Activated T-cell treated with anti-CD3 and anti-CD28 coated beads, Interleukin-2, amount 50 U/mL, for 4 hours (primary cell): ENCODE measurements at regions not wholly inside any gene's neighbourhood (a gene's known extent, or its start where the extent isn't known, plus 50 kb on each side); places are given as distances from the start of the nearest gene placed in this dataset.

Source experiments
- ATAC-seq, 2 donors: fragments of 200-7000 bp; cut with Tn5 transposase; one replicate each; pipeline ENCODE4 v1.10.0; 2021
- DNase-seq: peaks from one replicate; pipeline ENCODE4 v3.0.0-alpha.2; 2020
- H3K27me3 Mint-ChIP-seq: one replicate; pipeline ENCODE4 v1.8.0; 2021; ENCODE audit warnings: low read depth, mixed read lengths
- H3K36me3 Mint-ChIP-seq: one replicate; pipeline ENCODE4 v1.8.0; 2022; ENCODE audit warnings: mixed read lengths; ENCODE audit not compliant: insufficient read depth
- H3K4me1 Mint-ChIP-seq: one replicate; pipeline ENCODE4 v1.8.0; 2021; ENCODE audit warnings: low read depth, mixed read lengths
- H3K4me3 Mint-ChIP-seq: one replicate; pipeline ENCODE4 v1.8.0; 2021; ENCODE audit warnings: mild to moderate bottlenecking, moderate library complexity, mixed read lengths
- H3K9me3 Mint-ChIP-seq: one replicate; pipeline ENCODE4 v1.8.0; 2021; ENCODE audit warnings: mixed read lengths

DNA sequence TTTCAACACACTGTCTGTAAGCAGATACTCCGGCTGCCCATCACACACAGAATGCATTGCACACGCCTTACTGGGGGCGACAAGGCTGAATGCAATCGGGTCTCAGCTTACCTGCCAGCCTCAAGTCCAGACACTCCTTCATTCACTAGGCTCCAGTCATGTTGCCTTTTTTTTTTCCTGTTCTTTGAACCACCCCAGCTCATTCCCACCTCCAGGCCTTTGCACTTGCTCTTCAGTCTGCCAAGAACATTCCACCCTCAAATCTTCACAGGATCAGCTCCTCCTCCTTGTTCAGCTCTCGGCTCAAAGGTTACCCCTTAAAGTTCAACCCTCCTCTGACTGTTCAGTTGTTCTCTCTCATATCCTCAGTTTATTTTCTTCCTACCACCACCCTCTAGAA is 181.9 kb upstream of the ESRRG start:
- DNase-seq (no peak), ATAC-seq (no peak)
- Mint-ChIP-seq H3K36me3 (no peaks in the 10 kb centered on the region), H3K9me3 (no peaks in the 10 kb centered on the region), H3K4me3 (no peak overlapping the region), H3K4me1 (no peaks in the 10 kb centered on the region), H3K27me3 (no peaks in the 10 kb centered on the region)

DNA sequence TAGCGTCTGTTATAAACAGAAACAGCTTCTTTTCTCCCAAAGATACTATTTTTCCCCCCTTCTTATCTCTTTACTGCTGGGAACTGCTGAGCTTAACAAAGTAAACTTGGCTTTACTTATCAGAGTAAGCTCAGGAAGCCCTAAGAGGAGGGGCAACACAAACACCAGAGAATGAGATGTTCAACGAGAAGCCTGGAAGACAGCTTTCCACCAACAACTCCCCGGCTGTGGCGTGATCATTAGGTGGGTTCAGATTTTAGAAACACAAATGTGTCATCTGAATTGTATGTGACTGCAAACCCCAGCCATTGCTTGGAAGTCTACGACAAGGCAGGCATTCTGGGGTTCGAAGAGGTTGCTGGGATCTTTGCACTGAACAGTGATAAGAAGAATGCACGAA is 181.2 kb upstream of the ESRRG start:
- Mint-ChIP-seq H3K36me3 (no peaks in the 10 kb centered on the region), H3K9me3 (no peaks in the 10 kb centered on the region), H3K4me1 (no peaks in the 10 kb centered on the region), H3K4me3 (no peak overlapping the region), H3K27me3 (no peaks in the 10 kb centered on the region)
- DNase-seq (no peak), ATAC-seq (no peak)

DNA sequence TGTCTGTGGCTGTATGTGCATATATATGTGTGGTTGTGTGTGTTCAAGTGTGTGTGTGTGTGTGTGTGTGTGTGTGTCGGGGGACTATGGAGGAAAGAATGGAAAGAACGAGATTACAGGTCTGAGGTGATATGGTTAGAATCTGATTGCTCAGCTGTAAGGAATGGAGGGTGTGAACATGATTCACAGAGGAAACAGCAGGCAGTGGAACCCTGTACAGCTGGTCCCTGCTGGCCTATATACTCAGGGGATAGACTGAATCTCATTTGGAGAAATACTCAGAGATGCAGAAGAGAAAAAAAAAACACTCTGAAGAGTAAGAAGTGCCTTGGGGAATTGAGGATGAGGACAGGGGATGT is 180.1 kb upstream of the ESRRG start:
- Mint-ChIP-seq H3K4me3 (no peak overlapping the region), H3K36me3 (no peaks in the 10 kb centered on the region), H3K27me3 (no peaks in the 10 kb centered on the region), H3K9me3 (no peaks in the 10 kb centered on the region), H3K4me1 (no peaks in the 10 kb centered on the region)
- DNase-seq, result no peak
- no peak for ATAC-seq

GRCh38 chr1:216902669-216903381 is 179.6 kb upstream of the ESRRG start:
- ATAC-seq (no peak), DNase-seq (no peak)
- Mint-ChIP-seq H3K36me3 (no peaks in the 10 kb centered on the region), H3K4me1 (no peaks in the 10 kb centered on the region), H3K27me3 (no peaks in the 10 kb centered on the region), H3K9me3 (no peaks in the 10 kb centered on the region), H3K4me3 (no peak overlapping the region)

DNA sequence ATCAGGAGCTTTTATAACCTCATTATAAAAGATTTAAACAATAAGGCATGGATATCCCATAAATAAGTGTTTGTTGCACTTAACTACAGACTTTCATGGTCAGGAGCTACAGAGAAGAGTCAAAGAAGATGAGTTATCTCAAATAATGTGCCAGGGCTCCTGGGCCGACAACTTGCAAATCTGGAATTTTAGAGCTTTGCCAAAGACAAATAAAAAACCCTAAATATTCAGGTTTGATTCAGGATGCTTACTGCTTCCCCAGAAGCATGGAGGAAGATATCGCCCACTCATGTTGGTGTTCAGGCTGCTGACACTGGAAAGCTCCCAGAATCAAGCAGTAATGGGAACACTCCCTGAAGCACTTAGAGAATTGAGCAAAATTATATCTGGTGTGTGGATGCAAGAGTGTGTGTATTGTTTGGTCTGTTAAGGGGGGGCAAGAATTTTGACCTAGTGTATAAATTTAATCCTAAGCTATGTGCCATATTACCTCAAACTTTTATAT is 176.9 kb upstream of the ESRRG start:
- no peaks in the 10 kb centered on the region for H3K4me1 Mint-ChIP-seq
- H3K9me3 Mint-ChIP-seq, result no peaks in the 10 kb centered on the region
- H3K36me3 Mint-ChIP-seq, result no peaks in the 10 kb centered on the region
- H3K27me3 Mint-ChIP-seq, result no peaks in the 10 kb centered on the region
- no peak for ATAC-seq
- no peak overlapping the region for H3K4me3 Mint-ChIP-seq
- DNase-seq, result no peak

GRCh38 chr1:216898801-216899200 is 175.6 kb upstream of the ESRRG start:
- Mint-ChIP-seq H3K4me1 (no peaks in the 10 kb centered on the region), H3K4me3 (no peak overlapping the region), H3K9me3 (no peaks in the 10 kb centered on the region), H3K36me3 (no peaks in the 10 kb centered on the region), H3K27me3 (no peaks in the 10 kb centered on the region)
- DNase-seq (no peak), ATAC-seq (no peak)

DNA sequence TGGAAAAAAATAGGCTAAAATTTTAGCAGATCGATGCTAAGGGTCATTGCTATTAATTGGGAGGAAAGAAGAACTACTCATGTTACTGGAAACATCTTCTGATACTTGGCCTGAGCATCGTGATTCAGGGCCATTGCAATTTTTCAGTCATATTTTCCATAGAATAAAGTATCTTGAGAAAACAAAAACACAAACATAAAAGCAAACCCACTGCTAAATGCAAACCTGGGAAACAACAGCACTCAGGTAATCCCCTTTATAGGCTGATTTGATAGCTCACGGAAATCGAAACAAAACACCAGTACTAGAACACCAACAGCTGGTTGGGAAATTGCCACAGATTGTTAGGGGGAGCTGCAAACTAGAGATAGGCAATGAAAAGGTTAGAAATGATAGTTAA is 172.9 kb upstream of the ESRRG start:
- Mint-ChIP-seq H3K36me3 (no peaks in the 10 kb centered on the region), H3K27me3 (no peaks in the 10 kb centered on the region), H3K4me1 (no peaks in the 10 kb centered on the region), H3K4me3 (no peak overlapping the region), H3K9me3 (peaks cover 4% of the 10 kb centered on the region)
- DNase-seq, result no peak
- no peak for ATAC-seq

DNA sequence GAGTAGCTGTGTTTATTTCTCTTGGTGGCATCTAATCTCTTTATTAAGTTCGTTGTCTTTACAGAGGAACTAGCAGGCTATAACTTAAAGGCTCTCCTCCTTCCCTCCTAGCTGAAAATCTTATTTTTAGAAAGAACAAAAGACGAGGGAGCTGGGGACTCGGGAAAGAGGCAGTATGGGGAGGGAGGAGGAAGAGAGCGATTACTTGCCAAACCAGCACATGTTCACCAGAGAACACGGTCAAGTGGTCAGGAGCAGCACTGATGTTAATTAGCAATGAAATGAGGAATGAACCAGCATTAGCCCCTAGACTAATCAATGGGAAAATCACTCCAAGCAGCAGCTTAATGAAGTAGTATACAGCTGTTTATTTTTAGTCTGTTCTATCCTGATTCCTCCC is 171.3 kb upstream of the ESRRG start:
- H3K9me3 Mint-ChIP-seq, result peaks cover 4% of the 10 kb centered on the region
- ATAC-seq (no peak), DNase-seq (no peak)
- no peaks in the 10 kb centered on the region for H3K36me3 Mint-ChIP-seq
- no peak overlapping the region for H3K4me3 Mint-ChIP-seq
- no peaks in the 10 kb centered on the region for H3K27me3 Mint-ChIP-seq
- no peaks in the 10 kb centered on the region for H3K4me1 Mint-ChIP-seq

DNA sequence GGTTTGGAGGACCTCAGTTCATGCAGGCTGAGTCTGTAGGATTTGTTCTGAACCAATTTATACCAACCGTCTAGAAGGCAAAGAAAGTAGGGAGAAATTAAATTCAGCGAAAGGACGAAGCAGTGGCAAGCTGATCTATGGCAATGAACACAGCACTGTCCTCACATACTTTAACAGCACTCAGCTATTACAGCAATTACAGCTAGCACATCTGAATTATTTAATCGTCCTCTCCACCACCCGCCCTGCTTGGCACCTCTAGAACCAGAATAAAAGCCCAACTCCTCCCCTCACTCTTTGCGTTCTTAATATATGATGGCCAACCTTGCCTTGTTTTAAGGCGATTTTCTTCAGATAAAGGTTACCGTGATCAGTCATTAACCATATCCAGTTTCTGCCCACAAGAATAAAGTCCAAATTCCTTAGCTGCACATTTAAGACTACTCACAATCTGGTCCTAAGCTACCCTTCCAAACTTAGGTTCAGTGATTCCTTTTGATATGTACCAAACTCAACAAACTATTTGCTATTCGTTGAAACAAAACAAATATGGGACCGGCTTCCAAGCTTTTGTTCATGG is 169.4 kb upstream of the ESRRG start:
- H3K36me3 Mint-ChIP-seq, result no peaks in the 10 kb centered on the region
- DNase-seq, result no peak
- H3K4me3 Mint-ChIP-seq, result no peak overlapping the region
- no peak for ATAC-seq
- no peaks in the 10 kb centered on the region for H3K4me1 Mint-ChIP-seq
- peaks cover 4% of the 10 kb centered on the region for H3K9me3 Mint-ChIP-seq
- H3K27me3 Mint-ChIP-seq, result no peaks in the 10 kb centered on the region

DNA sequence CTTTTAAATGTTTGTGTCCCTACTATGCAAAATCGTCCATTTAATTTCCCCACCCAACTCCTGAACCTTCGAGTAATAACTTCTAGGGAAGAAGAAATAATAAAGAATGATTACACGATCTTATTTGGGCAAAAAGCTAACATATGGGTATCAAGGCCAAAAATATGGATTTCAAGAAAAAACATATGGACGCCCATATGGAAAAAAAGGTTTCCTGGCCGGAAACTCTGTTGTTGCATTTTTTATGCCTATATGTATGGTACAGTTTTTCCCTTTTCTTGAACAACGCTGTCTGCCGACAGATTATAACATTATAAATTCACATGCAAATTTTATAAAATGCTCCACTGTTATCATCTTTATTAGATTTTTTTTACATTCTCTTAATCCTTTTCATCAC is 167.6 kb upstream of the ESRRG start:
- DNase-seq (no peak), ATAC-seq (no peak)
- no peaks in the 10 kb centered on the region for H3K36me3 Mint-ChIP-seq
- no peak overlapping the region for H3K4me3 Mint-ChIP-seq
- no peaks in the 10 kb centered on the region for H3K4me1 Mint-ChIP-seq
- H3K9me3 Mint-ChIP-seq, result peaks cover 9% of the 10 kb centered on the region
- no peaks in the 10 kb centered on the region for H3K27me3 Mint-ChIP-seq

GRCh38 chr1:216888731-216889130 is 165.5 kb upstream of the ESRRG start:
- ATAC-seq (no peak), DNase-seq (no peak)
- no peaks in the 10 kb centered on the region for H3K4me1 Mint-ChIP-seq
- H3K27me3 Mint-ChIP-seq, result no peaks in the 10 kb centered on the region
- no peak overlapping the region for H3K4me3 Mint-ChIP-seq
- H3K36me3 Mint-ChIP-seq, result no peaks in the 10 kb centered on the region
- peaks cover 10% of the 10 kb centered on the region for H3K9me3 Mint-ChIP-seq

- Mint-ChIP-seq H3K36me3 (no peaks in the 10 kb centered on the region), H3K27me3 (no peaks in the 10 kb centered on the region), H3K4me3 (no peak overlapping the region), H3K9me3 (peaks cover 10% of the 10 kb centered on the region), H3K4me1 (no peaks in the 10 kb centered on the region)
- no peak for ATAC-seq
- DNase-seq, result no peak
Measured at GRCh38 chr1:216887032-216887431, 163.8 kb upstream of the ESRRG start.

DNA sequence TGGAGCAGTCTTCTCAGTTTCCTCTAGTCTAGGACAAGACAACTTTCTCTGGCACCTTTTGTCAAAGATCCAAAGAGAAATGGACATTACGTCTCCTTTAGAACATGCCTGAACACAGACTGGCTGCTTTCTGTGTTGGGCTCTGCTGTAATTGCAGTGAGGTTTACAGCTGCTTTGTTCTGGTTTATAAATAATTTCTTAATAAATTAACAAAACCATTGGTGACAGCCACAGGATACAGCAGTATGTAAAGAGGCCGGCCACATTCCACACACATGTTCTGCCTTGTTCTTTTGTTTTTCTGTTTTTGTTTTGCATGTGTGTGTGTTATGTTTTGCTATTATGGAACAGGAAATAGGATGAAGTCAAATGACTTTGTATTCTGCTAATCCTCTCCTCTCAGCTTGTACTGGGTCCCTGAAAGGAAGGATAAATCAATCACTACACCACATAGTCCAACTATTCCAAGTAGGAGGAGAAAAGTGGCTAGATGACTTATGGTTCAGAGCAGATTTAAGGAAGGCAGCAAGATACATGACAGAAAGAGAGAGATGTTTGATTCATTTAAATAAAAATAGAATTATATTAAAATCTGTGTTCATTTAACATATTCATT is 161.5 kb upstream of the ESRRG start:
- H3K36me3 Mint-ChIP-seq, result no peaks in the 10 kb centered on the region
- DNase-seq (no peak), ATAC-seq (no peak)
- no peaks in the 10 kb centered on the region for H3K4me1 Mint-ChIP-seq
- no peak overlapping the region for H3K4me3 Mint-ChIP-seq
- H3K9me3 Mint-ChIP-seq, result peaks cover 6% of the 10 kb centered on the region
- H3K27me3 Mint-ChIP-seq, result no peaks in the 10 kb centered on the region

DNA sequence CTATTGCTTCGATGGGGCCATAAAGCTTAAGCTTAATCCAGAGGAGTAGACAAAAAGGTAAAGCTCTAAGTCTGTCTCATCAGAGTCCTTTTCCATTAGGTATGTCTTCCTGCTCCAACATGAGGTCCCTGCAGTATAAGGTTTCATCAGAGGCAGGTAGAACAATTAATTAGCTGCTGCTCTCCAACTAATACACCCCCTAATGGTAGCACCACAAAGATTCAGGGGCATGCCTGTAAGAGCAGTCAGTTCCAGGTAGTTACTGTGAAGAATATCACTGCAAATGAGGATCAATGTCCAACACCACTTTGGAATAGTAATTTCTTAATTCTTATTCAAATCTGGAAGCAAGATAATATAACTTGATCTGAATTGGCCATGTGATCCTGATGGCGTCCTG is 160.3 kb upstream of the ESRRG start:
- DNase-seq (no peak), ATAC-seq (no peak)
- H3K36me3 Mint-ChIP-seq, result no peaks in the 10 kb centered on the region
- no peak overlapping the region for H3K4me3 Mint-ChIP-seq
- H3K9me3 Mint-ChIP-seq, result peaks cover 6% of the 10 kb centered on the region
- H3K27me3 Mint-ChIP-seq, result no peaks in the 10 kb centered on the region
- no peaks in the 10 kb centered on the region for H3K4me1 Mint-ChIP-seq

- ATAC-seq (no peak), DNase-seq (no peak)
- H3K27me3 Mint-ChIP-seq, result no peaks in the 10 kb centered on the region
- no peak overlapping the region for H3K4me3 Mint-ChIP-seq
- peaks cover 6% of the 10 kb centered on the region for H3K9me3 Mint-ChIP-seq
- H3K4me1 Mint-ChIP-seq, result no peaks in the 10 kb centered on the region
- H3K36me3 Mint-ChIP-seq, result no peaks in the 10 kb centered on the region
Measured at GRCh38 chr1:216881695-216882094, 158.5 kb upstream of the ESRRG start.
